ENCODE measurements at regions not wholly inside any gene's neighbourhood (a gene's known extent, or its start where the extent isn't known, plus 50 kb on each side); places are given as distances from the start of the nearest gene placed in this dataset.

DNA sequence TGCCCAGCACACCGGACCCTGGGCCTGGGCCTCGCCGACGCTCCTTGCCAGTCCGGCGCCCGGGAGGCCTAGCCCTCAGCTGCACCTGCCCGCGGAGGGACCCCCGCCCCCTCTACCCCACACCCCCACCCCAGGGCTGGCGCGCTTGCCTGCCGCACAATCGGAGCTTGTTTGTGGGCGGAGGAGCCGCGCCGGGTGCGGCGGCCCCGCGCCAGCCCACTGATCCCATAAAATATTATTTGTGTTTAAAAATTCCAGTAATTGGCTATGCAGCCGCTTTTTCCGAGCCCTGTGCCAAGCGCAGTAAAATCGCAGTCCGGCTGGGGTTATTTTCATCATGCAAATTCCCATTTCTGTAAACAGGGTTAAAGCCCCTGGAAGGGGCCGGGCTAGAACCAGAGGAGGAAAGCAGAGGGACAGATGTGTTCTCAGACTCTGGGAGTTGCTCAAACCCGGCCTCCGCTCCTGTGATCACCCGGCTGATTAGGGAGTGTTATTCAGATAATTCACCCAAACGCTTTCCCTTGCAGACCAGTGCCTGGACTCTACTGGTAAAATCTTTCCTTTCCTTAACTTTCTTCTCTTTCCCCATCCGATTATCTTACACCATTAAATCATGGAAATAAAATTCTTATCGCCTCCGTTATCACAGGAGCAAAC, 93.1 kb downstream of the NCR2 start:
- Histone ChIP-seq H3K4me3 (peak overlapping the region; percentile 44 to 82 (median 58)), H3K9me3 (no peaks in the 10 kb centered on the region), H3K27me3 (no peaks in the 10 kb centered on the region), H3K36me3 (no peaks in the 10 kb centered on the region), H3K4me1 (peaks cover 4 to 15% of the 10 kb centered on the region in 2 donors), H3K27ac (peak overlapping the region; percentile 89 to 92)
- intact Hi-C loops (cut with DNase I; ENCODE audit: low total_unique reads), result no loop called here
- no peak for TF ChIP-seq POLR2A (IDR thresholded peaks at IDR 0.05)
- no peak for TF ChIP-seq POLR2AphosphoS5 (IDR thresholded peaks at IDR 0.05)
- TF ChIP-seq, protein P1, sequence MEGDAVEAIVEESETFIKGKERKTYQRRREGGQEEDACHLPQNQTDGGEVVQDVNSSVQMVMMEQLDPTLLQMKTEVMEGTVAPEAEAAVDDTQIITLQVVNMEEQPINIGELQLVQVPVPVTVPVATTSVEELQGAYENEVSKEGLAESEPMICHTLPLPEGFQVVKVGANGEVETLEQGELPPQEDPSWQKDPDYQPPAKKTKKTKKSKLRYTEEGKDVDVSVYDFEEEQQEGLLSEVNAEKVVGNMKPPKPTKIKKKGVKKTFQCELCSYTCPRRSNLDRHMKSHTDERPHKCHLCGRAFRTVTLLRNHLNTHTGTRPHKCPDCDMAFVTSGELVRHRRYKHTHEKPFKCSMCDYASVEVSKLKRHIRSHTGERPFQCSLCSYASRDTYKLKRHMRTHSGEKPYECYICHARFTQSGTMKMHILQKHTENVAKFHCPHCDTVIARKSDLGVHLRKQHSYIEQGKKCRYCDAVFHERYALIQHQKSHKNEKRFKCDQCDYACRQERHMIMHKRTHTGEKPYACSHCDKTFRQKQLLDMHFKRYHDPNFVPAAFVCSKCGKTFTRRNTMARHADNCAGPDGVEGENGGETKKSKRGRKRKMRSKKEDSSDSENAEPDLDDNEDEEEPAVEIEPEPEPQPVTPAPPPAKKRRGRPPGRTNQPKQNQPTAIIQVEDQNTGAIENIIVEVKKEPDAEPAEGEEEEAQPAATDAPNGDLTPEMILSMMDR (IDR thresholded peaks at IDR 0.05), result no peak
- DNase-seq (ENCODE audit: low spot score in 2 of 2), result no peak

GRCh38 chr6:41428996-41429421, 93.6 kb downstream of the NCR2 start:
- no peak for DNase-seq (ENCODE audit: low spot score in 2 of 2)
- Histone ChIP-seq H3K9me3 (no peaks in the 10 kb centered on the region), H3K4me3 (peak overlapping the region in 1 of 3 donors; percentile 82), H3K4me1 (peaks cover 4 to 15% of the 10 kb centered on the region in 2 donors), H3K27me3 (no peaks in the 10 kb centered on the region), H3K27ac (peak overlapping the region; percentile 89 to 92), H3K36me3 (no peaks in the 10 kb centered on the region)
- TF ChIP-seq, protein P1 (IDR thresholded peaks at IDR 0.05), result no peak
- TF ChIP-seq POLR2A (IDR thresholded peaks at IDR 0.05), result no peak
- TF ChIP-seq POLR2AphosphoS5 (IDR thresholded peaks at IDR 0.05), result no peak
- intact Hi-C loops (cut with DNase I; ENCODE audit: low total_unique reads), result no loop called here

- no peak for TF ChIP-seq POLR2A (IDR thresholded peaks at IDR 0.05)
- TF ChIP-seq, protein P1 (IDR thresholded peaks at IDR 0.05), result no peak
- TF ChIP-seq POLR2AphosphoS5 (IDR thresholded peaks at IDR 0.05), result no peak
- Histone ChIP-seq H3K27ac (peak overlapping the region; percentile 74 to 89), H3K36me3 (no peaks in the 10 kb centered on the region), H3K4me3 (no peak overlapping the region), H3K27me3 (no peaks in the 10 kb centered on the region), H3K9me3 (no peaks in the 10 kb centered on the region), H3K4me1 (peaks cover 4 to 15% of the 10 kb centered on the region in 2 donors)
- DNase-seq (ENCODE audit: low spot score in 2 of 2), result no peak
- intact Hi-C loops (cut with DNase I; ENCODE audit: low total_unique reads), result no loop called here
Observed at GRCh38 chr6:41429506-41430504, 94.4 kb downstream of the NCR2 start.

DNA sequence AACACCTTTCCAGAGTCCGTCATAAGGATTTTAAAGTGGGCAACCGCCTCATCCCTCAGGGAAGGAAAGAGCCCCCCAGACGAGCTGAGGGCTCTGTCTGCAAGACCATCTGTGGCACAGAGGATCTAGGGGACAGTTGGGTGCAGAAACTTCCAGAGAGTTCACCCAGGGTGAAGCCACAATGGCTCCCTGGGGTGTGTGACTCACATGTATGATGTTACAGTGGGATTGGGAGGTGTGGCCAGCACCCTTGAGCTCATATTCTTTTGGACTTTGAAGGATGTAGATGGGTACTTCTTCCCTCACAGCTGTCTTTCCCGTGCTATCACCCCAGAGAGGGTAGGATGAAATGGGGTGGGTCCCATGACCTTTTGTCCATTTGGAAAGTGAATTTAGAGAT, 95.5 kb downstream of the NCR2 start:
- no peaks in the 10 kb centered on the region for H3K9me3 ChIP-seq
- no peak overlapping the region for H3K4me3 ChIP-seq
- H3K27me3 ChIP-seq, result no peaks in the 10 kb centered on the region
- peak overlapping the region in 1 of 2 donors; percentile 74 for H3K27ac ChIP-seq
- peaks cover 4 to 15% of the 10 kb centered on the region in 2 donors for H3K4me1 ChIP-seq
- TF ChIP-seq, protein P1 (IDR thresholded peaks at IDR 0.05), result no peak
- no peak for TF ChIP-seq POLR2AphosphoS5 (IDR thresholded peaks at IDR 0.05)
- no peak for TF ChIP-seq POLR2A (IDR thresholded peaks at IDR 0.05)
- intact Hi-C loops (cut with DNase I; ENCODE audit: low total_unique reads), result no loop called here
- DNase-seq (ENCODE audit: low spot score in 2 of 2), result no peak
- H3K36me3 ChIP-seq, result no peaks in the 10 kb centered on the region

GRCh38 chr6:41432280-41432679, 96.9 kb downstream of the NCR2 start:
- intact Hi-C loops (cut with DNase I; ENCODE audit: low total_unique reads), result no loop called here
- no peak for DNase-seq (ENCODE audit: low spot score in 2 of 2)
- TF ChIP-seq, protein P1 (IDR thresholded peaks at IDR 0.05), result no peak
- no peak for TF ChIP-seq POLR2AphosphoS5 (IDR thresholded peaks at IDR 0.05)
- no peak for TF ChIP-seq POLR2A (IDR thresholded peaks at IDR 0.05)
- Histone ChIP-seq H3K36me3 (no peaks in the 10 kb centered on the region), H3K9me3 (no peaks in the 10 kb centered on the region), H3K27me3 (no peaks in the 10 kb centered on the region), H3K27ac (no peak overlapping the region), H3K4me1 (peaks cover 4 to 15% of the 10 kb centered on the region in 2 donors), H3K4me3 (no peak overlapping the region)
